ENCODE measurements at regions not wholly inside any gene's neighbourhood (a gene's known extent, or its start where the extent isn't known, plus 50 kb on each side); places are given as distances from the start of the nearest gene placed in this dataset.

DNA sequence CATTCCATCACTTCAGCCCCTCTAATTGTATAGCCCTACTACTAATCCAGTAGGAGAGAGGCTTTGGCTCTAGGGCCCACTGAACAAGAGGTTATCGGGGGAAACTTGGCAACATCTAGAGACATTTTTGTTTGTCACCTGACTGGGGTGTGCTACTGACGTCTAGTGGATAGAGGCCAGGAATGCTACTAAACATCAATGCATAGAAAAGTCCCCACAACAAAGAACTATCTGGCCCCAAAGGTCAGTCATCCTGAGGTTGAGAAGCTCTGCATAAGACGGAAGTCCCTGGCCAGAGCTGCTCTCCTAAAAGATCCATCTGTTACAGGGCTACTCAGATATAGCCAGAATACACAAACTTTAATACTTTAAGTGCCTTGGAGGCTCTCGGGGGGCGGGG is 570.6 kb upstream of the KLF4 start:
- no peak for DNase-seq (ENCODE audit: low read depth)
- Histone ChIP-seq H3K36me3 (ENCODE audit: control insufficient read depth, insufficient read depth, low read length, severe bottlenecking) (no peaks in the 10 kb centered on the region), H3K9ac (ENCODE audit: low read length) (no peak overlapping the region), H3K27me3 (replicated peaks; ENCODE audit: control insufficient read depth, insufficient read depth, low read length) (no peaks in the 10 kb centered on the region), H3K9me3 (ENCODE audit: control insufficient read depth, low read length) (peaks cover 3% of the 10 kb centered on the region), H3K4me3 (ENCODE audit: low read length) (no peak overlapping the region), H3K4me1 (ENCODE audit: control insufficient read depth, insufficient read depth, low read length) (peaks cover 18% of the 10 kb centered on the region)

GRCh38 chr9:108058135-108058814 is 568.7 kb upstream of the KLF4 start:
- Histone ChIP-seq H3K36me3 (ENCODE audit: control insufficient read depth, insufficient read depth, low read length, severe bottlenecking) (no peaks in the 10 kb centered on the region), H3K4me1 (ENCODE audit: control insufficient read depth, insufficient read depth, low read length) (peaks cover 35% of the 10 kb centered on the region), H3K4me3 (ENCODE audit: low read length) (no peak overlapping the region), H3K9ac (ENCODE audit: low read length) (no peak overlapping the region), H3K27me3 (replicated peaks; ENCODE audit: control insufficient read depth, insufficient read depth, low read length) (no peaks in the 10 kb centered on the region), H3K9me3 (ENCODE audit: control insufficient read depth, low read length) (no peaks in the 10 kb centered on the region)
- DNase-seq (ENCODE audit: low read depth), result no peak

- Histone ChIP-seq H3K27me3 (replicated peaks; ENCODE audit: control insufficient read depth, insufficient read depth, low read length) (no peaks in the 10 kb centered on the region), H3K4me1 (ENCODE audit: control insufficient read depth, insufficient read depth, low read length) (peaks cover 42% of the 10 kb centered on the region), H3K36me3 (ENCODE audit: control insufficient read depth, insufficient read depth, low read length, severe bottlenecking) (no peaks in the 10 kb centered on the region), H3K4me3 (ENCODE audit: low read length) (peak overlapping the region; percentile 41), H3K9ac (ENCODE audit: low read length) (peak overlapping the region; percentile 61), H3K9me3 (ENCODE audit: control insufficient read depth, low read length) (no peaks in the 10 kb centered on the region)
- DNase-seq (ENCODE audit: low read depth), result peak; percentile 92
Observed at GRCh38 chr9:108057421-108058134, 568.0 kb upstream of the KLF4 start.

GRCh38 chr9:108056805-108057386 is 567.3 kb upstream of the KLF4 start:
- no peaks in the 10 kb centered on the region for H3K36me3 ChIP-seq (ENCODE audit: control insufficient read depth, insufficient read depth, low read length, severe bottlenecking)
- no peaks in the 10 kb centered on the region for H3K27me3 ChIP-seq (replicated peaks; ENCODE audit: control insufficient read depth, insufficient read depth, low read length)
- no peaks in the 10 kb centered on the region for H3K9me3 ChIP-seq (ENCODE audit: control insufficient read depth, low read length)
- peaks cover 46% of the 10 kb centered on the region for H3K4me1 ChIP-seq (ENCODE audit: control insufficient read depth, insufficient read depth, low read length)
- peak; percentile 78 for DNase-seq (ENCODE audit: low read depth)
- peak overlapping the region; percentile 61 for H3K9ac ChIP-seq (ENCODE audit: low read length)
- H3K4me3 ChIP-seq (ENCODE audit: low read length), result peak overlapping the region; percentile 41

GRCh38 chr9:108056084-108056804 is 566.7 kb upstream of the KLF4 start:
- H3K27me3 ChIP-seq (replicated peaks; ENCODE audit: control insufficient read depth, insufficient read depth, low read length), result no peaks in the 10 kb centered on the region
- no peaks in the 10 kb centered on the region for H3K36me3 ChIP-seq (ENCODE audit: control insufficient read depth, insufficient read depth, low read length, severe bottlenecking)
- peak overlapping the region; percentile 41 for H3K4me3 ChIP-seq (ENCODE audit: low read length)
- no peaks in the 10 kb centered on the region for H3K9me3 ChIP-seq (ENCODE audit: control insufficient read depth, low read length)
- peaks cover 46% of the 10 kb centered on the region for H3K4me1 ChIP-seq (ENCODE audit: control insufficient read depth, insufficient read depth, low read length)
- peak overlapping the region; percentile 61 for H3K9ac ChIP-seq (ENCODE audit: low read length)
- peak; percentile 18 for DNase-seq (ENCODE audit: low read depth)

DNA sequence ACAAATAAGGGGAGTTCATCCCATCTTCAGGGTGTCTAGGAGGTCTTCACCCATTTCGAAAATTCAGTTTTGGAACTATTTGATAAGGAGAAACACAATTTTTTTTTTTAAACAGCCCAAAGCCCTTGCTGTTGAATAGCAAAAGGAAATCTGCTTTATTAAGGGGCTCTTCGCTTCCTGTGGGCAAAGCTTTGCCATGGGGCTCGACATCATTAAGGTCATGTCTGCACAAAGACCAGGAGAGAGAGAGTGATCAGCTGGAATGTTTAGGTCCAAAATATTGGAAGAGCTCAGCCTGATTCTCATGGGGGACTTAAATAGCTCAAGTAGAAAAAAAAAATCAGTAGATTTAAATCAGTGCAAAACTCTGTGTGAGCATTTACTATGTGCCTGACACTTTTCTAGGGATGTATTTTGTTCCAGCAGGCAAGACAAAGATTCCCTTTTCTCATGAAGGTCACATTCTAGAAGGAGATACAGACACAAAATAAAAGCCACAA is 564.6 kb upstream of the KLF4 start:
- Histone ChIP-seq H3K4me3 (ENCODE audit: low read length) (peak overlapping the region; percentile 46), H3K27me3 (replicated peaks; ENCODE audit: control insufficient read depth, insufficient read depth, low read length) (no peaks in the 10 kb centered on the region), H3K9ac (ENCODE audit: low read length) (peak overlapping the region; percentile 61), H3K9me3 (ENCODE audit: control insufficient read depth, low read length) (no peaks in the 10 kb centered on the region), H3K36me3 (ENCODE audit: control insufficient read depth, insufficient read depth, low read length, severe bottlenecking) (no peaks in the 10 kb centered on the region), H3K4me1 (ENCODE audit: control insufficient read depth, insufficient read depth, low read length) (peaks cover 53% of the 10 kb centered on the region)
- no peak for DNase-seq (ENCODE audit: low read depth)

- Histone ChIP-seq H3K36me3 (ENCODE audit: control insufficient read depth, insufficient read depth, low read length, severe bottlenecking) (no peaks in the 10 kb centered on the region), H3K9me3 (ENCODE audit: control insufficient read depth, low read length) (no peaks in the 10 kb centered on the region), H3K27me3 (replicated peaks; ENCODE audit: control insufficient read depth, insufficient read depth, low read length) (no peaks in the 10 kb centered on the region), H3K9ac (ENCODE audit: low read length) (peak overlapping the region; percentile 61), H3K4me1 (ENCODE audit: control insufficient read depth, insufficient read depth, low read length) (peaks cover 59% of the 10 kb centered on the region), H3K4me3 (ENCODE audit: low read length) (peak overlapping the region; percentile 46)
- DNase-seq (ENCODE audit: low read depth), result peak; percentile 51
Observed at GRCh38 chr9:108053555-108054061, 564.0 kb upstream of the KLF4 start.

GRCh38 chr9:108052431-108053080 is 563.0 kb upstream of the KLF4 start:
- Histone ChIP-seq H3K27me3 (replicated peaks; ENCODE audit: control insufficient read depth, insufficient read depth, low read length) (no peaks in the 10 kb centered on the region), H3K4me3 (ENCODE audit: low read length) (no peak overlapping the region), H3K9ac (ENCODE audit: low read length) (no peak overlapping the region), H3K36me3 (ENCODE audit: control insufficient read depth, insufficient read depth, low read length, severe bottlenecking) (no peaks in the 10 kb centered on the region), H3K4me1 (ENCODE audit: control insufficient read depth, insufficient read depth, low read length) (peaks cover 54% of the 10 kb centered on the region), H3K9me3 (ENCODE audit: control insufficient read depth, low read length) (no peaks in the 10 kb centered on the region)
- no peak for DNase-seq (ENCODE audit: low read depth)

DNA sequence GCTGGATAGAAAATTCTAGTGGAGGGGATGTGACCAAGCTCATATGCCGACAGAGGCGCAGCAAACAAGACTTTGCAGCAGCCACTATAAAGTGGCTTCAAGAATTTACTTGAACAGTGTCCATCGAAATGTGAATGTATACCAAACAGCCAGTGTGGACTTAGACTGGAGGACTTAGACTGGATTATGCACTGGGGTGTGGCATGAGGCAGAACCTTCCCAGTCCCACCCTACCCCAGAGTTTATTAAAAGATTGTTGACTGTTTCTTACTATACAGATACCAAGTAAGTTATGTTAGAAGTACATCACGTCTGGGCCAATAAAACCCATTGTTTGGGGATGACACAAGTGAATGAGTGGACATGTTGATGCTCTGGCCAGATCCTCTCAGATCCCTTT is 561.3 kb upstream of the KLF4 start:
- Histone ChIP-seq H3K4me1 (ENCODE audit: control insufficient read depth, insufficient read depth, low read length) (peaks cover 44% of the 10 kb centered on the region), H3K27me3 (replicated peaks; ENCODE audit: control insufficient read depth, insufficient read depth, low read length) (no peaks in the 10 kb centered on the region), H3K4me3 (ENCODE audit: low read length) (no peak overlapping the region), H3K9me3 (ENCODE audit: control insufficient read depth, low read length) (no peaks in the 10 kb centered on the region), H3K36me3 (ENCODE audit: control insufficient read depth, insufficient read depth, low read length, severe bottlenecking) (no peaks in the 10 kb centered on the region), H3K9ac (ENCODE audit: low read length) (no peak overlapping the region)
- no peak for DNase-seq (ENCODE audit: low read depth)

GRCh38 chr9:108049671-108050494 is 560.3 kb upstream of the KLF4 start:
- Histone ChIP-seq H3K9me3 (ENCODE audit: control insufficient read depth, low read length) (no peaks in the 10 kb centered on the region), H3K4me1 (ENCODE audit: control insufficient read depth, insufficient read depth, low read length) (peaks cover 44% of the 10 kb centered on the region), H3K36me3 (ENCODE audit: control insufficient read depth, insufficient read depth, low read length, severe bottlenecking) (no peaks in the 10 kb centered on the region), H3K27me3 (replicated peaks; ENCODE audit: control insufficient read depth, insufficient read depth, low read length) (no peaks in the 10 kb centered on the region), H3K4me3 (ENCODE audit: low read length) (no peak overlapping the region), H3K9ac (ENCODE audit: low read length) (no peak overlapping the region)
- DNase-seq (ENCODE audit: low read depth), result no peak
